ENCODE measurements at regions not wholly inside any gene's neighbourhood (a gene's known extent, or its start where the extent isn't known, plus 50 kb on each side); places are given as distances from the start of the nearest gene placed in this dataset.

- H3K27ac ChIP-seq: no peak overlapping the region
- TF ChIP-seq CTCF (conservative IDR thresholded peaks at IDR 0.05): no peak
These were observed 1312.0 kb upstream of the WWC1 start for GRCh38 chr5:166979307-166979895.

GRCh38 chr5:166980666-166981065, 1310.8 kb upstream of the WWC1 start:
- H3K27ac ChIP-seq: no peak overlapping the region
- no peak for TF ChIP-seq CTCF (conservative IDR thresholded peaks at IDR 0.05)

- no peak overlapping the region for H3K27ac ChIP-seq
- TF ChIP-seq CTCF (conservative IDR thresholded peaks at IDR 0.05): no peak
These were observed 1309.2 kb upstream of the WWC1 start for GRCh38 chr5:166982226-166982625.

- no peak for TF ChIP-seq CTCF (conservative IDR thresholded peaks at IDR 0.05)
These were observed 1299.8 kb upstream of the WWC1 start for GRCh38 chr5:166991601-166992000.

GRCh38 chr5:166992108-166992507, 1299.3 kb upstream of the WWC1 start:
- TF ChIP-seq CTCF (conservative IDR thresholded peaks at IDR 0.05): no peak
- no peak overlapping the region for H3K27ac ChIP-seq

More at GRCh38 chr5:166991601-166992000, 1299.8 kb upstream of the WWC1 start:
- no peak overlapping the region for H3K27ac ChIP-seq

GRCh38 chr5:166992874-166993722, 1298.3 kb upstream of the WWC1 start:
- TF ChIP-seq CTCF (conservative IDR thresholded peaks at IDR 0.05): no peak
- no peak overlapping the region for H3K27ac ChIP-seq

GRCh38 chr5:166994226-166994625, 1297.2 kb upstream of the WWC1 start:
- H3K27ac ChIP-seq: no peak overlapping the region
- no peak for TF ChIP-seq CTCF (conservative IDR thresholded peaks at IDR 0.05)
